Neural progenitor cell (in vitro differentiated cells): ENCODE measurements at regions not wholly inside any gene's neighbourhood (a gene's known extent, or its start where the extent isn't known, plus 50 kb on each side); places are given as distances from the start of the nearest gene placed in this dataset.

Experiments used
- CTCF ChIP-seq: fragments of 200-600 bp; sonication (generic); IDR thresholded peaks from 2 replicates; pipeline ENCODE4 v1.5.1; 2017; ENCODE audit warnings: antibody characterized with exemption, mild to moderate bottlenecking
- EZH2 ChIP-seq: fragments of 200-600 bp; sonication (generic); IDR thresholded peaks from 2 replicates; pipeline ENCODE4 v1.6.1; 2017; ENCODE audit warnings: antibody characterized with exemption, mild to moderate bottlenecking, moderate library complexity
- EZH2phosphoT487 ChIP-seq: fragments of 200-600 bp; sonication (generic); IDR thresholded peaks from 2 replicates; pipeline ENCODE4 v1.6.1; 2017; ENCODE audit warnings: antibody characterized with exemption

- no peak for TF ChIP-seq CTCF
- no peak for TF ChIP-seq EZH2phosphoT487
- no peak for TF ChIP-seq EZH2
These were observed 812.0 kb downstream of the DACH1 start for GRCh38 chr13:71055047-71055446.
